ENCODE measurements at regions not wholly inside any gene's neighbourhood (a gene's known extent, or its start where the extent isn't known, plus 50 kb on each side); places are given as distances from the start of the nearest gene placed in this dataset.

GRCh38 chr11:27184458-27185312, 144.1 kb downstream of the BBOX1 start:
- Histone ChIP-seq H3K4me3 (ENCODE audit: low read depth, low read length) (no peak overlapping the region), H3K27ac (ENCODE audit: low read depth) (no peak overlapping the region), H3K4me1 (ENCODE audit: insufficient read depth) (no peaks in the 10 kb centered on the region), H3K36me3 (ENCODE audit: insufficient read depth) (no peaks in the 10 kb centered on the region)
- no peak for DNase-seq (ENCODE audit: extremely low spot score)
- 83% methylated on average over 6 of the region's 6 CpGs for WGBS

GRCh38 chr11:27183672-27184457, 143.2 kb downstream of the BBOX1 start:
- Histone ChIP-seq H3K4me1 (ENCODE audit: insufficient read depth) (no peaks in the 10 kb centered on the region), H3K4me3 (ENCODE audit: low read depth, low read length) (no peak overlapping the region), H3K27ac (ENCODE audit: low read depth) (no peak overlapping the region), H3K36me3 (ENCODE audit: insufficient read depth) (no peaks in the 10 kb centered on the region)
- DNase-seq (ENCODE audit: extremely low spot score) = peak; percentile 46
- WGBS = 31% methylated on average over 6 of the region's 6 CpGs

GRCh38 chr11:27179334-27179733, 138.7 kb downstream of the BBOX1 start:
- Histone ChIP-seq H3K4me1 (ENCODE audit: insufficient read depth) (no peaks in the 10 kb centered on the region), H3K27ac (ENCODE audit: low read depth) (no peak overlapping the region), H3K4me3 (ENCODE audit: low read depth, low read length) (no peak overlapping the region), H3K36me3 (ENCODE audit: insufficient read depth) (no peaks in the 10 kb centered on the region)
- DNase-seq (ENCODE audit: extremely low spot score) = no peak
- 75% methylated on average over 3 of the region's 3 CpGs for WGBS

- WGBS = 86% methylated on average over 5 of the region's 5 CpGs
- DNase-seq (ENCODE audit: extremely low spot score) = no peak
- H3K27ac ChIP-seq (ENCODE audit: low read depth) = no peak overlapping the region
- no peaks in the 10 kb centered on the region for H3K36me3 ChIP-seq (ENCODE audit: insufficient read depth)
- no peaks in the 10 kb centered on the region for H3K4me1 ChIP-seq (ENCODE audit: insufficient read depth)
- no peak overlapping the region for H3K4me3 ChIP-seq (ENCODE audit: low read depth, low read length)
Observed at GRCh38 chr11:27178859-27179258, 138.2 kb downstream of the BBOX1 start.
